ENCODE measurements at regions not wholly inside any gene's neighbourhood (a gene's known extent, or its start where the extent isn't known, plus 50 kb on each side); places are given as distances from the start of the nearest gene placed in this dataset.

GRCh38 chr9:121568343-121569265 lies 69.0 kb upstream of the GGTA1 start:
- DNase-seq (ENCODE audit: low spot score): peak; percentile 58
- peak; percentile 52 for ATAC-seq

GRCh38 chr9:121569266-121569648 lies 69.6 kb upstream of the GGTA1 start:
- ATAC-seq: no peak
- no peak for DNase-seq (ENCODE audit: low spot score)

GRCh38 chr9:121572581-121572980 lies 72.9 kb upstream of the GGTA1 start:
- ATAC-seq (no peak), DNase-seq (ENCODE audit: low spot score) (no peak)

- no peak for DNase-seq (ENCODE audit: low spot score)
- ATAC-seq: no peak
Measured at GRCh38 chr9:121573717-121574485, 74.3 kb upstream of the GGTA1 start.

- DNase-seq (ENCODE audit: low spot score): no peak
- no peak for ATAC-seq
Measured at GRCh38 chr9:121574774-121575519, 75.3 kb upstream of the GGTA1 start.

- ATAC-seq (peak; percentile 13), DNase-seq (ENCODE audit: low spot score) (no peak)
Measured at GRCh38 chr9:121576281-121577075, 75.0 kb upstream of the DAB2IP start.

GRCh38 chr9:121577166-121577565 lies 74.3 kb upstream of the DAB2IP start:
- no peak for ATAC-seq

GRCh38 chr9:121577572-121577971 lies 73.9 kb upstream of the DAB2IP start:
- no peak for DNase-seq (ENCODE audit: low spot score)
- ATAC-seq: no peak

More at GRCh38 chr9:121577166-121577565, 74.3 kb upstream of the DAB2IP start:
- DNase-seq (ENCODE audit: low spot score): no peak

- ATAC-seq: no peak
- no peak for DNase-seq (ENCODE audit: low spot score)
Measured at GRCh38 chr9:121581786-121582600, 69.4 kb upstream of the DAB2IP start.

- DNase-seq (ENCODE audit: low spot score) (no peak), ATAC-seq (no peak)
Measured at GRCh38 chr9:121582641-121583040, 68.8 kb upstream of the DAB2IP start.

GRCh38 chr9:121584421-121584820 lies 67.0 kb upstream of the DAB2IP start:
- DNase-seq (ENCODE audit: low spot score) (no peak), ATAC-seq (no peak)

GRCh38 chr9:121587863-121588262 lies 63.6 kb upstream of the DAB2IP start:
- ATAC-seq: no peak

GRCh38 chr9:121589986-121590385 lies 61.4 kb upstream of the DAB2IP start:
- DNase-seq (ENCODE audit: low spot score): no peak
- no peak for ATAC-seq

More at GRCh38 chr9:121587863-121588262, 63.6 kb upstream of the DAB2IP start:
- DNase-seq (ENCODE audit: low spot score): no peak

- ATAC-seq (no peak), DNase-seq (ENCODE audit: low spot score) (no peak)
Measured at GRCh38 chr9:121592265-121592664, 59.2 kb upstream of the DAB2IP start.

GRCh38 chr9:121593066-121593465 lies 58.4 kb upstream of the DAB2IP start:
- no peak for ATAC-seq
- no peak for DNase-seq (ENCODE audit: low spot score)

- ATAC-seq: no peak
Measured at GRCh38 chr9:121596515-121596914, 54.9 kb upstream of the DAB2IP start.

GRCh38 chr9:121597698-121598166 lies 53.7 kb upstream of the DAB2IP start:
- no peak for ATAC-seq
- no peak for DNase-seq (ENCODE audit: low spot score)

More at GRCh38 chr9:121596515-121596914, 54.9 kb upstream of the DAB2IP start:
- DNase-seq (ENCODE audit: low spot score): no peak

- DNase-seq (ENCODE audit: low spot score): peak; percentile 69
- ATAC-seq: peak; percentile 25
Measured at GRCh38 chr9:121598167-121598964, 53.1 kb upstream of the DAB2IP start.

All from left lobe of liver (tissue), 2 donors.